ENCODE measurements at regions not wholly inside any gene's neighbourhood (a gene's known extent, or its start where the extent isn't known, plus 50 kb on each side); places are given as distances from the start of the nearest gene placed in this dataset.

- intact Hi-C loops (cut with DNase I): no loop called here
- WGBS, 3 donors: 94 to 98% (median 97%) methylated on average over 2 of the region's 2 CpGs
These were observed 345.4 kb downstream of the KCNRG start for GRCh38 chr13:50360637-50361036.

DNA sequence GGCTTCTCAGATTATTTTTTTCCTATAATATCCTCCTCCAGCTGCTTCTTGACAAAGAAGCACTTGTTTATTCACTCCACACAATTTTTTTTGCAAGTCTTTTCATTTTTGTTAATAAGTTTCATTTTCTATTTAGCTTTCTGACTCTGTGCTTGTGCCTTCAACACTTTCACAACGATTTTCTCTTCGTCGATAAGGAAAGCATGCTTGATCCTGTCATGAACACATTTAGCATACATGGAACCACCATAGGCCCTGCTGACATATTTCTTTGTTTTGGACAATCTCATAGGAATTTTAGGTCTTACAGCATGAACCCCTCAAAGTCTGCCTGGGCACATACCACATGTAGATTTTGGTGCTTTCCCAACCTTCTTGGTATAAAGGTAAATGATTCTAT lies 346.0 kb downstream of the KCNRG start:
- no peaks in the 10 kb centered on the region for H3K36me3 ChIP-seq
- 52 to 78% (median 68%) methylated on average over 3 of the region's 3 CpGs for WGBS, 3 donors
- TF ChIP-seq, protein P1, sequence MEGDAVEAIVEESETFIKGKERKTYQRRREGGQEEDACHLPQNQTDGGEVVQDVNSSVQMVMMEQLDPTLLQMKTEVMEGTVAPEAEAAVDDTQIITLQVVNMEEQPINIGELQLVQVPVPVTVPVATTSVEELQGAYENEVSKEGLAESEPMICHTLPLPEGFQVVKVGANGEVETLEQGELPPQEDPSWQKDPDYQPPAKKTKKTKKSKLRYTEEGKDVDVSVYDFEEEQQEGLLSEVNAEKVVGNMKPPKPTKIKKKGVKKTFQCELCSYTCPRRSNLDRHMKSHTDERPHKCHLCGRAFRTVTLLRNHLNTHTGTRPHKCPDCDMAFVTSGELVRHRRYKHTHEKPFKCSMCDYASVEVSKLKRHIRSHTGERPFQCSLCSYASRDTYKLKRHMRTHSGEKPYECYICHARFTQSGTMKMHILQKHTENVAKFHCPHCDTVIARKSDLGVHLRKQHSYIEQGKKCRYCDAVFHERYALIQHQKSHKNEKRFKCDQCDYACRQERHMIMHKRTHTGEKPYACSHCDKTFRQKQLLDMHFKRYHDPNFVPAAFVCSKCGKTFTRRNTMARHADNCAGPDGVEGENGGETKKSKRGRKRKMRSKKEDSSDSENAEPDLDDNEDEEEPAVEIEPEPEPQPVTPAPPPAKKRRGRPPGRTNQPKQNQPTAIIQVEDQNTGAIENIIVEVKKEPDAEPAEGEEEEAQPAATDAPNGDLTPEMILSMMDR (IDR thresholded peaks at IDR 0.05): no peak
- TF ChIP-seq EP300 (IDR thresholded peaks at IDR 0.05): no peak
- TF ChIP-seq POLR2A (IDR thresholded peaks at IDR 0.05): no peak
- H3K9me3 ChIP-seq: no peaks in the 10 kb centered on the region
- H3K27me3 ChIP-seq: no peaks in the 10 kb centered on the region
- intact Hi-C loops (cut with DNase I): no loop called here
- H3K4me3 ChIP-seq: no peak overlapping the region
- H3K27ac ChIP-seq: no peak overlapping the region
- no peak for DNase-seq
- peaks cover 5% of the 10 kb centered on the region for H3K4me1 ChIP-seq (ENCODE audit: insufficient read depth)

More at GRCh38 chr13:50360637-50361036, 345.4 kb downstream of the KCNRG start:
- Histone ChIP-seq H3K4me1 (ENCODE audit: insufficient read depth) (peaks cover 5% of the 10 kb centered on the region), H3K36me3 (no peaks in the 10 kb centered on the region), H3K9me3 (no peaks in the 10 kb centered on the region), H3K27ac (no peak overlapping the region), H3K27me3 (no peaks in the 10 kb centered on the region), H3K4me3 (no peak overlapping the region)
- TF ChIP-seq, protein P1 (IDR thresholded peaks at IDR 0.05): no peak
- TF ChIP-seq POLR2A (IDR thresholded peaks at IDR 0.05) (no peak), EP300 (IDR thresholded peaks at IDR 0.05) (no peak)
- no peak for DNase-seq

DNA sequence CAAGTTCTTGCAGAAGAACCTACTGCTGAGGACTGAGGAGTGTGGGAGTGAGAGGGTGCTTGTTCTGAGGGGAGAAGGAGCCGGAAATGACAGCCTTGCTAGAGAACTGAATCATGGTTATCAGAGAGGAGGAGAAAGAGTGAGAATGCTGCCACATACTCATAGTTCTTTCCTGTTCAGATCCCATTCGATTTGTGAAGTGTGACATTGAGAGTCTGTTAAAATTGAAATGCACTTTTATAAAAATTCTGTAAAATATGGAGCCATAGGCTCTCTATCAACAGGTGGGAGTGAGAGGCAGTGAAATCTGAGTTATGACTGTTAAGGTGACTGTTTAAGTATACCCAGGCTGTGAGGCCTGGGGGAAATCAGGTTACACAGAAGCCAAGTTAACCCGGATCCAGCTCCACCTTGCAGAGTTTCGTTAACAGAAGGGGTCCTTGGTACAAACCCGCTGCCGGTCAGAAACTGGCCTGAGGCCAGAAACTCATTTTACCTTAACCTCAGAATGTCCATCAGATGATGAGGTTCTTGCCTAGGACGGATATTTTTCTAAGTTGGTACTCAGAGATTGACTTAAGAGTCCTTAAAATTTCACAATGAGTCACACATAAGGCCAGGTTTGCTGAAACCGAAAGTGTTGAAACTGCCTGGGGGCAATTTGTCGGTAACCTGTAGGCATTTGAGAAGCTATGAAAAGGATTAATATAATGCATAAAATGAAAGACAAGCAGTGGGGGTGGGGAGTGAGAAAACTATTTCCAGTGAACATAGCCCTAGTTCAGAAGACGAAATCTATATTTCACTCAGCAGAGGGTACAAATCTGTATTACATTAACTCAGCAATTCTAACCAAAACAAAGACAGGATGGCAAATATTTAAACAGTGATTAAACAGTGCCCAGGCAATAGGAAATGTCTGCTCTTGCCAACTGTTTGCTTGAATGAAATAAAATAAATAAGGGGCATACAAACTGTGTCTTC lies 350.5 kb downstream of the KCNRG start:
- Histone ChIP-seq H3K9me3 (no peaks in the 10 kb centered on the region), H3K4me3 (no peak overlapping the region), H3K36me3 (no peaks in the 10 kb centered on the region), H3K4me1 (ENCODE audit: insufficient read depth) (no peaks in the 10 kb centered on the region), H3K27ac (no peak overlapping the region), H3K27me3 (no peaks in the 10 kb centered on the region)
- intact Hi-C loops (cut with DNase I): no loop called here
- TF ChIP-seq EP300 (IDR thresholded peaks at IDR 0.05) (no peak), POLR2A (IDR thresholded peaks at IDR 0.05) (no peak)
- TF ChIP-seq, protein P1 (IDR thresholded peaks at IDR 0.05): no peak
- WGBS, 3 donors: 81 to 82% (median 81%) methylated on average over 10 of the region's 10 CpGs
- no peak for DNase-seq

DNA sequence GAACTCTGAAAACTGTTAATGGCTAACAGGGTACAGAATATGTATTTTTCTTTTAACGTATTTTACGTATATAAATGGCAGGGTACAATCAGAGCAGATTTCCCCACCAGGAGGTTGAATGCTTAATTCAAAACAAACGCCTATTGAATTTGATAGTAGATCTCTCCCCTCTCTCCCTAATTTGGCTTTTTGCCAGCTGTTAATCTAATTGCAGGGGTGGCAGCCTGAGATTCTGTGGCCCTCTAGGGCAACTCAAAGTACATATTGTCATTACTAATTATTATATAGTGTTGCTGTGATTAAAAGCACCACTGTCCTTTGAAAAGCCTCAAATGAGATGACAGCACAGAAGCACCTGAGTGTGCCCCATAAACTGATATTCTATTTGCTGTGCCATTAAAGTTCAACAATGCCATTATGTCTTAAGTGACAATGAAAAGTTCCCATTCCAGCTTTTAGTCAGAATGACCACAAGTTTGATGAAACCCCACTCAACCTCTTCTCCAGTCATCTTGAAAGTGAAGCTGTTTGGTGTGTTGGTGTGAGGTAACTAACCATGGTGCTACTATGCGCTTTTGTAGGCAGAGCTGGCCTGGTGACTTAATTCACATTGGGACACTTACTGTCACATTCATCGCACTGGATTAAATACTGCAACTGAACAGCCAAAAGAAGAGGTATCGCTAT lies 351.4 kb downstream of the KCNRG start:
- H3K9me3 ChIP-seq: no peaks in the 10 kb centered on the region
- TF ChIP-seq, protein P1 (IDR thresholded peaks at IDR 0.05): no peak
- TF ChIP-seq POLR2A (IDR thresholded peaks at IDR 0.05) (no peak), EP300 (IDR thresholded peaks at IDR 0.05) (no peak)
- H3K36me3 ChIP-seq: no peaks in the 10 kb centered on the region
- WGBS, 3 donors: 79 to 92% (median 89%) methylated on average over 6 of the region's 6 CpGs
- intact Hi-C loops (cut with DNase I): no loop called here
- no peak for DNase-seq
- no peak overlapping the region for H3K4me3 ChIP-seq
- no peaks in the 10 kb centered on the region for H3K27me3 ChIP-seq
- H3K4me1 ChIP-seq (ENCODE audit: insufficient read depth): no peaks in the 10 kb centered on the region
- no peak overlapping the region for H3K27ac ChIP-seq

All from ovary (tissue), 7 donors.